ENCODE measurements at regions not wholly inside any gene's neighbourhood (a gene's known extent, or its start where the extent isn't known, plus 50 kb on each side); places are given as distances from the start of the nearest gene placed in this dataset.
"Not testable (repeated sequence)": the region's sequence is repeated elsewhere in the genome, so short reads cannot be mapped to it uniquely, and the experiment has no call there.

- DNase-seq (ENCODE audit: low read depth, low spot score) = no peak
- H3K4me3 ChIP-seq (ENCODE audit: low read length) = no peak overlapping the region
These were observed 454.0 kb upstream of the DDI1 start for GRCh38 chr11:103582351-103582909.

- H3K4me3 ChIP-seq (ENCODE audit: low read length) = no peak overlapping the region
- no peak for DNase-seq (ENCODE audit: low read depth, low spot score)
These were observed 452.4 kb upstream of the DDI1 start for GRCh38 chr11:103584021-103584420.

DNA sequence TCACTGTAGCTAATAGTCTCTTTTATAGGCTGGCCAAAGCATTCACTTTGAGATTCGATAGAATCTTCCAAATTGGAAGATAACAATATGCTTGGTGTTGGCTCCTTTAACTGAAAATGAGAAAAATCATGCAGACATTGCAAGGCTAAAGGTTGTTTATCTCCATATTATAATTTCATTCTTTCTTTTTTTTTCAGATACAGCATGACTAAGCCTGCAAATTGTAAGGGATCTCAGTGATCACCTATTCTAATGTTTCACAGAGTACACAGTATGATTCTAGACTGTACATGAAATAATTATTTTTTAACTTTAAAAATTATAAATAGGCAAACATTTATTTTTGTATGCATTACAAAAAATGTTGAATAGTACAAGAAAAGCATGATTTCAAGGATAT, 451.7 kb upstream of the DDI1 start:
- DNase-seq (ENCODE audit: low read depth, low spot score) = no peak

DNA sequence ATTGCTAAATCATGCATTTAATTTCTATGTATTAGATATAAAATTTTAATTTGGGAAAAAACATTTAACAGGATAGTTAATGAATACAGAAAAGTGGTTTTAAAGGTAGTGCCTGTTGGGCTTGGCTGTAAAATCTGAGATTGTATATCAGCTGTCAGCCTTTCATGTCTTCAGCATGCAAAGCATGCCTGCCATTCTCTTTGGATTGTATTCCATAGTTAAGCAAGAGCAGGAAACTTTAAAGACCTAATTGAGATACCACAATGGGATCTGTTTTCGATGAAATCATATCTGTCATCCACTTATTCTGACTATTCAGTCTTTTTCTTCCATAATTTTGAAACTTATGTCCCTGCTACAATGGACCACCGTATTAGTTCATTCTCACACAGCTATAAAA, 451.0 kb upstream of the DDI1 start:
- DNase-seq (ENCODE audit: low read depth, low spot score) = no peak

More for the DNA sequence above, 451.7 kb upstream of the DDI1 start:
- H3K4me3 ChIP-seq (ENCODE audit: low read length) = no peak overlapping the region

DNA sequence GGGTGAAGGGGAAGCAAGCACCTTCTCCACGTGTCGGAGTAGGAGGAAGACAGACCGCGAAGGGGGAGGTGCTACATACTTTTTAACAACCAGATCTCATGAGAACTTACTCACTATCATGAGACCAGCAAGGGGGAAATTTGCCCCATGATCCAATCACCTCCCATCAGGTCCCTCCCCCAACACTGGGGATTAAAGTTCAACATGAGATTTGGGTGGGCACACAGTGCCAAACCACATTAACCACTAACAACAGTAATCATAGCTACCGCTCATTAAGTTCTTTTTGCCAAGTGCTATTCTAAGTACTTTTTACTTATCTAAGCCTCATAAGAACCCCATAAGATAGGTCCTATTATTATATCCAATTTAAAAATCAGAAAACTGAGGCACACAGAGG, 450.5 kb upstream of the DDI1 start:
- DNase-seq (ENCODE audit: low read depth, low spot score) = no peak

More for the DNA sequence above, 451.0 kb upstream of the DDI1 start:
- H3K4me3 ChIP-seq (ENCODE audit: low read length) = no peak overlapping the region

GRCh38 chr11:103586756-103587155, 449.7 kb upstream of the DDI1 start:
- DNase-seq (ENCODE audit: low read depth, low spot score) = no peak
- H3K4me3 ChIP-seq (ENCODE audit: low read length) = no peak overlapping the region

More for the DNA sequence above, 450.5 kb upstream of the DDI1 start:
- no peak overlapping the region for H3K4me3 ChIP-seq (ENCODE audit: low read length)

GRCh38 chr11:103587901-103588788, 448.3 kb upstream of the DDI1 start:
- no peak overlapping the region for H3K4me3 ChIP-seq (ENCODE audit: low read length)
- DNase-seq (ENCODE audit: low read depth, low spot score) = no peak

DNA sequence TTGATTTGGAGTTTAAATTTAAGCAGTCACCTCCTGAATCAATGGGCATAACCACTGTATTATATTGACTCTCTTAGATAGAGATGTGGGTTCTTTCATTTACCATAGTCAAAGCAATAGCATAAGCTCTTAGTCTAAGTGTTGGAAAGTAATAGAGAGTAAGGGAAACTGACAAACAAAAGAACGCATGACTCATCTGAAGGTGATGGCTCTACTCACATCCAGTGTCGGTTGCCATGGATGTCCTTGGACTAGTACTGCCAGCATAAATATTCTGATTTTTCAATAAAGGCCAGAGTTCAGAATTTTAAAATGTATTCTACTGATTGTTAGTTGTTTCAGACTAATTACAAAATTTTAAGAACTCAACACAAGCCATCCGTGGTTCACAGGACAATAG, 444.9 kb upstream of the DDI1 start:
- H3K4me3 ChIP-seq (ENCODE audit: low read length) = no peak overlapping the region
- DNase-seq (ENCODE audit: low read depth, low spot score) = no peak

- no peak overlapping the region for H3K4me3 ChIP-seq (ENCODE audit: low read length)
- no peak for DNase-seq (ENCODE audit: low read depth, low spot score)
These were observed 442.2 kb upstream of the DDI1 start for GRCh38 chr11:103594283-103594682.

DNA sequence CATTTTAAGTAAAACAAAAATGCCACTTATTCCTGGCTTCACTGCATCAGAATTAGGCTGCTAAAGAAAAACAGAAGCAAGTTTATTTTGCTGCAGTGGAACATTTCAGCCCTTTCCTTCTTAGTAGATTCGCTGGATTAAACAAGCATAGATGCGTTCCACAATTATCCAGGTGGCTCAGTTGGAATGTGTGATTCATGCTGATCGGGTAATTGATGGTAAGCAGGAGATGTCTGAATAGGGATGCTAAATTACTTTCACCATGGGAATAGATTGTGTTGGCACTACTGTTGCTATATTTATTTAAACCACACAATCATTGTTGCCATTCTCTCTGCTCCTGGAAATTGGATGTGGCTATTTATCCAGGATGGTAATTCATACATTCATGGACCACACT, 440.1 kb upstream of the DDI1 start:
- H3K4me3 ChIP-seq (ENCODE audit: low read length) = no peak overlapping the region
- DNase-seq (ENCODE audit: low read depth, low spot score) = no peak

DNA sequence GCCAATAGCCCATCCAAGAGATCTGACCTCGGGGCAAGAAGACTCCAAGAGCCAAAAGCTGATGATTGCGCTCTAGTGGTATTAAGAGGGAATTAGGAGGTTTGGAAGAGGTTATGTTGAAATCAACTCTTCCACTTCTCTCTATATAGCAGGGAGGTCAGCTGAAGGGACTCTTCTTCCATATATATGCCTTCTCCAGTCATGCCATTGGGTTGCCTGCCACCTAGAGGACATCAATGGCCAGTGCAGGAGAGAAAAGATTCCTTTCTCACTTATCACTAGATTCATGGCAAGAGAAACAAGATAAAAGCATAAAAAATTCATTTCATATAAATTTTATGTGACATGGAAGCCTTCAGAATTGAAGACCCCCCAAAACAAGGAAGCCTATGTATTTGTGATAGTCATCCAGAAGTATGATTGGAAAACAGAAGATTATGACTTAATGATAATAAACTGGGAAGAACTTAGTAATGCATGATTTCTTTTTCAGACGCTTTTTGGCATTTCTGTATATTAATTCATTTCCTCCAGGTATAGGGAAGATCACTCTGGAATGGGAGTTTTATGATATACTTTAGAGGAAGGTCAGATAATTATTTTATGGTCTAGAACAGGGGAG, 435.1 kb upstream of the DDI1 start:
- H3K4me3 ChIP-seq (ENCODE audit: low read length) = no peak overlapping the region
- DNase-seq (ENCODE audit: low read depth, low spot score) = peak; percentile 29

DNA sequence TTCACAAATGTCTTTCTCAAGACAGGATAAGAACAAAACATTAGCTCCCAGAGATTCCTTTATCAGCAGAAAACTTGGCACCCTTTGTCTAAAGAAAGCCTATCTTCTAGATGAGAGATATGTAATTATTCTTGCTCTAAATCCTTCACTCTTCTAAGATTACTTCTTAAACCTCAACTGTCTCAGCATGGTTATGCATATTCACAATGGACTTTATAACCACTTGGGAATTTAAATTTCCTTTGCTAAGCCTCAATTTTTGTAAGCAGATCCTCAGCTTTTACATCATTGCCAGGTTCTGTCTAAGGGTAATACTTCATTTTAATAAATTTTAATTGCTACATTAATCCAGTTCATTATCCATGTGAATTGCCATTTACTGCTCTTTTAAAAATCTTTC, 433.6 kb upstream of the DDI1 start:
- DNase-seq (ENCODE audit: low read depth, low spot score) = no peak

DNA sequence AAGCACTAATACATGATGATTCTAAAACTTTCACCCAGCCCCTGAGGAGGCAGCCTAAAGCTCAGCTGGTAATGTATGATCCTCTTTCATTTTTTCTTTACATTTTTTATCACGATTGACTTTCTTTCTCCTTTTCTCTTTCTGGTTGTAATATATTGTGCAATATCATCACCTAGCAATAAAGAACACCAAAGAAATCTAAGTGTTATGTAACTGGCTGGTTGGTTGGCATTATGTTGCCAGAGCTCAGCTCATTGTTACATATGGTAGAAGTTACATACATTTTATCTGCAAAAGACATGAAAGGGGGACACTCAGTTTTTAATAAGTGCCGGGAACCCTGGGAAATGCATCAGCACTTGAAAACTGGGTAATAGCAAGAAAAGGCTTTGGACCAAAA, 432.1 kb upstream of the DDI1 start:
- H3K4me3 ChIP-seq (ENCODE audit: low read length) = no peak overlapping the region
- DNase-seq (ENCODE audit: low read depth, low spot score) = no peak

More for the DNA sequence above, 433.6 kb upstream of the DDI1 start:
- no peak overlapping the region for H3K4me3 ChIP-seq (ENCODE audit: low read length)

GRCh38 chr11:103608566-103608965, 427.9 kb upstream of the DDI1 start:
- no peak overlapping the region for H3K4me3 ChIP-seq (ENCODE audit: low read length)
- DNase-seq (ENCODE audit: low read depth, low spot score) = no peak

DNA sequence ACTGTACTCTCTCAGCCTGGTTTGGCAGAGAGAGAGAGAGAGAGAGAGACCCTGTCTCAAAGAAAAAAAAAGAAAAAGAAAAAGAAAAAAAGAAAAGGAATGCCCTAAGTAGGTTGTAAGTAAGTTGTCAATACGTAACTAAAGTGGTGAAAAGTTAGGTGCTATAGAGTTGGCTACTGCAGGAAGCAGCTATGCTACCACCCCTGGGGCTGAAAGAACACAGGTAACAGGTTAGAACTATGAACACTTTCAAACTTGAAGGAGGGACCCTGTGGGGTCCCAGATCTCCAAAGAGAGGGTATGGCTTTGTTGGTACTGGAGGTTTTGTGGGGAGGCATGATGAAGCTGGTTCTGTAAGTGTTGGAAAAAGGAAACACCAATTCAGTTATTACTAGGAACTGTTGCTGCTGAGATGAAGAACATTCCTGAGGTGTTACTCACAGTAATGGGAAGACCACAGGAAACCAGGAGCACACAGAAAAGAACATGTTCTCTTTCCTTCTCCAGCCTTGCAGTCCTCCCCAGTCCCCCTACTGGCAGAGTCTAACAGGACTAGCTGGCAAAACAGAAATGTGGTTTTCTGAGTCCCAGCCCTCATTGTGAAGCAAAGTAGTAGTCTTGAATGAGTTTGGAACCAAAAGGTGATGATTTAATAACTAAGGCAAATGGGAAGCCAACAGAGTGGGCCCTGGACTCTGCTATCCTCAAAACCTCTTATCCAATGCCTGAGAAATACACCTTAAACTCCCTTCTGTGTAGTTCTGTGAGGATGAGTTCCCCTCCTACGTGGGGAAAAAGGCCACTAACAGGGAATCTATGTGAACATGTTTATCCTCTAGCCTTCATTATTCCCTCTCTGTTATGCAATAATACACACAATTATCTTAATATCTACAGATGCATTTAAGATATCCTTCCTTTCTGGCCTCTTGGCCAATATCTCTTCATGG, 427.0 kb upstream of the DDI1 start:
- H3K4me3 ChIP-seq (ENCODE audit: low read length) = no peak overlapping the region
- DNase-seq (ENCODE audit: low read depth, low spot score) = peak; percentile 8

DNA sequence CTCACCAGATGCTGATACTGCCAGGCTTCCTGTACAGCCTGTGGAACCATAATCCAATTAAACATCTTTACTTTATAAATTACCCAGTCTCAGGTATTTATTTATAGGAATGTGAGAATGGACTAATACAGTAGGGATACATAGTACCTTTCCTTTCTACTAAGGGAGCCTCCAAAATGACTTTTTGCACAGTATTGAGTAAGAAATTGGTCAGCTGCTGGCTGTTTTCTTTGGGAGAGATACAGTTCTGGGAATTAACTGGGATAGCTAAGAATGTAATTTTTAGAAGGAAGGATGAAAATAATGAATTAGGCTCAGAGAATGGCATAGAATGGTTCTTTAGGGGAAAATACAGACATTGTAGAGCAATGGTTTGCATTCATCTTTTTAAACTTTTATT, 426.0 kb upstream of the DDI1 start:
- no peak for DNase-seq (ENCODE audit: low read depth, low spot score)
- no peak overlapping the region for H3K4me3 ChIP-seq (ENCODE audit: low read length)

GRCh38 chr11:103611526-103612260, 424.7 kb upstream of the DDI1 start:
- DNase-seq (ENCODE audit: low read depth, low spot score); H3K4me3 ChIP-seq (ENCODE audit: low read length): not testable (repeated sequence)

- not testable (repeated sequence) for DNase-seq (ENCODE audit: low read depth, low spot score); H3K4me3 ChIP-seq (ENCODE audit: low read length)
These were observed 424.0 kb upstream of the DDI1 start for GRCh38 chr11:103612451-103612850.

GRCh38 chr11:103616586-103616985, 419.9 kb upstream of the DDI1 start:
- not testable (repeated sequence) for DNase-seq (ENCODE audit: low read depth, low spot score); H3K4me3 ChIP-seq (ENCODE audit: low read length)

All from Jurkat, Clone E6-1 (cell line).